IPS-NIHi7 (cell line): ENCODE measurements at regions not wholly inside any gene's neighbourhood (a gene's known extent, or its start where the extent isn't known, plus 50 kb on each side); places are given as distances from the start of the nearest gene placed in this dataset.

Experiments used
- DNase-seq: peaks from one replicate; pipeline ENCODE4 v3.0.0; 2012; ENCODE audit warnings: mixed read lengths; ENCODE audit errors: extremely low spot score

- no peak for DNase-seq
Measured at GRCh38 chr11:26150031-26150430, 181.9 kb upstream of the ANO3 start.

DNA sequence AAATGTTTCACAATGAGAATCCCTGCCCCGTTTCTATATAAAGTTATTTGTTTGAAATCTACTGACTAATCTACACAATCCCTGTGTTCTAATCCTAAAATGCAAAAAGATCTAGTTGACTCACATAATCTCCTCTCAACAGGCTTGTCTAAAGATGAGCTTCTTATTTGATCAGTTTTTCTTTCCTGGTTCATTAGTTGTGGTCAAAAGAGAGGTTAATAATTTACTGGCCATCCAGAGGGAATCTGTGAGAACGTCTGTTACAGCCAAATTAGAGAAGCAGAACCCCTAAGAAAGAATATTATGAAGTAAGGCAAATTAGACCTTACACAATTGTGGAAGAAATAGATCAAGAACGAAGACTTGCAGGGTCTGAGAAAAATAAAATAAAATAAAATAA is 173.7 kb upstream of the ANO3 start:
- no peak for DNase-seq

DNA sequence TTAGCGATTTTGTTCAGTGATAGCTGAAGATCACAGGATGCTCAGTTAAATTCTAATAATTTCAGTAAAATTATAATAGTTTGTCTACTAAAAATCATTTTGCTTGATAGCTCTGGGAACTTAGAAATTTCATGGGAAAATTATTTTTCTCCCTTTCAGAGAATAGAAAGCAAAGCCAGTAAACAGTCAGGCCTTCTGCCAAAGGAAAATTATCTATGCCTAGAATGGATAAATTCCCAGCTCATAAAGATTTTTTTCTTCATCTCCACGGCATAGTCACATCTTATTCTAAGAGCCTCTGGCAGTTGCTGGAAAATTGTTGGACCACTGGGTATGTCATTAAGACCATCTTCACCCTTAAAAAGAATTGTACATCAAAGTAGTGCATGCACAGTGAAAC is 169.6 kb upstream of the ANO3 start:
- DNase-seq: no peak

GRCh38 chr11:26186389-26186788 is 145.5 kb upstream of the ANO3 start:
- no peak for DNase-seq

- DNase-seq: no peak
Measured at GRCh38 chr11:26187639-26188038, 144.3 kb upstream of the ANO3 start.

- no peak for DNase-seq
Measured at GRCh38 chr11:26188554-26188953, 143.4 kb upstream of the ANO3 start.

- no peak for DNase-seq
Measured at GRCh38 chr11:26191193-26191592, 140.7 kb upstream of the ANO3 start.

DNA sequence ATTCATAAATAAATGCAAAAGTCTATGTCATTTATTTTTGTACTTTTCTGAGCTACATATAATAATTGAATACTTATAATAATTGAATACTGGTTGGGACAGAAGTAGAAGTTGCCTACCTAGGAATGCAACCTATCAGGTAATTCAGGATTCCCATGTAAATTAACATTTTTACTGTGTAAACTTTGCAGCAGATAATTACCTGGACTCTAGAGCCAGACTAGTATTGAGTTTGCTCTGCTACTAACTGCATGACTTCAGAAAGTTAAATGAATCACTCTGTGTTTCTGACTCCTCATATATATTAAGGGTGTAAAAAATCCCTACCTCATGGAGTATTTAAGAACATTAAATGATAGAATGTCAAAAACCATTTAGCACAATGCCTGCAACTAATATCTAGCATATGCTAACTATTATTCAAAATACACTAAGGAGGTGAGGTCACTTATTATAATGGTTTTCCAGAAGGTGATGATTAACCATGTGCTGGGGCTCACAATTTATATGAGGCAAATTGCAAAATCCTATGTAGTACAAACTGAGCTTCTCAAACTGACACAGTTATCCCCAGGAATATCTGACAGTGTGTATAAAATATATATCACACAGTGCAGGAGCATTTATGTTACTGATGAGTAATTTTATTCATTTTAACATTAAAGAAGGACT is 138.1 kb upstream of the ANO3 start:
- DNase-seq: no peak

DNA sequence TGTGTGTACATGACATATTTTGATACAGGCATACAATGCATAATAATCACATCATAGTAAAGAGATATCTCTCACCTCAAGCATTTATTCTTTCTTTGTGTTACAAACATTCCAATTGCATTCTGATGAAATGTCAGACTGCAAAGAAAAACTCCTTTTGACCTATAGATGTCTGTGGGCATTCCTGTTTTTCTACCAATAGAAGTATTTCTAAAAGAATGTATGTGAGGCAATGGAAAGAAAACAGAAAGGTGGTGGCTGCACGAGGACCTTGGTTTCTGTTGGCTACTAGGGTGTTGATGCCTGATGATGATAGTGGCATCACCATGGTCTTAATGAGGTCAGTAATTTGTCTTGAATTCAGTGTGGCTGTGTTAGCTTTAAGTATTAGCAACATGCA is 137.0 kb upstream of the ANO3 start:
- DNase-seq: no peak

- no peak for DNase-seq
Measured at GRCh38 chr11:26198532-26199096, 133.3 kb upstream of the ANO3 start.

GRCh38 chr11:26199331-26200095 is 132.4 kb upstream of the ANO3 start:
- no peak for DNase-seq

GRCh38 chr11:26201411-26201810 is 130.5 kb upstream of the ANO3 start:
- DNase-seq: no peak

GRCh38 chr11:26202754-26203153 is 129.2 kb upstream of the ANO3 start:
- DNase-seq: no peak

- no peak for DNase-seq
Measured at GRCh38 chr11:26204101-26204500, 127.8 kb upstream of the ANO3 start.

GRCh38 chr11:26204839-26205238 is 127.1 kb upstream of the ANO3 start:
- no peak for DNase-seq

- no peak for DNase-seq
Measured at GRCh38 chr11:26219183-26220117, 112.5 kb upstream of the ANO3 start.

GRCh38 chr11:26225646-26226045 is 106.3 kb upstream of the ANO3 start:
- DNase-seq: no peak

DNA sequence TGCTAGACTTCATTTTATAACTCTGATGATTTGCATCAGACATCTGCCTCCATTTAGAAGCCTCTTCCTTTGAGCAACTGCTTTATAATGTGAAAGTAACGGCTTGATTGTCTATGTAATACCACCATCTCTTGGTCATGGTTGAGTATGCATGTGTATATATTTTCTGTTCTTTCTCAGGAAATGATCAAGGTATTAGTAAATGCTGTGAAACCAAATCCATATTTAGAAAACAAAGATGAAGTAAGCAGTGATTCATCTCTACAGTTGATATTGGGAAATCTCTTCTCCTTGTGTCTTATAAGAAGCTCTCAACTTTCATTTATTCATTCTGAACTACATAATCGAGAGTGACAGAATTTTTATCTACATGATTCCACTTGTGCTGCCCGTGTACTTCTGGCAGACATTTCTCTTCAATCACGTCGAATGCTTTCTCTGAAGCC is 104.6 kb upstream of the ANO3 start:
- no peak for DNase-seq

DNA sequence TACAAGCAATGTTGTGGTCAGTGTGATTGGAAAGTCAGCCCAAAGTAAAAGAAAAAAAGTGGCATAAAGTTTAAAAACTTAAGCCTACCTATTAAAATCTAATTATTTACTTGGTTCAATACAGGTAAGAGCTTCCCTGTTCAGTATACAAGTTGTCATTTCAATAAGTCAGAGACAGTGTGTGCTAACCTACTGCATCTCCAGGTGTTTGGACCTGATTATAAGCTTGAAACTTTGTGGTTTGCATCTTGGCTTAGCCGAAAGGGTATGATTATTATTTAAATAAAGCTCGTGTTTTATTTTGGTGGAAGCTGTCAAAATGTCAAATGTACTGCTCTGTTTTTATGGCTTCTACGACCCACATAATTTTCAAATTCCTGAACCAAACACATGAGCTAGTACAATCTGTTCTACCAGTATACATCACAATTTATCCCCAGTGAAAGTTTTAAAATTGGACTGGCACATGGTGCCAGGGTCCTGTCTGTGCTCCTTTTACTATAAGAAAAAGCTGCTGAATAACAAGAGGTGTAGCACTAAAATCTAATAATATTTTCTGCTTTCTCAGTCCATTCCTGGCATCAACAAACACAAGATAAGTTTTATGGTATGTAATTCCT is 103.9 kb upstream of the ANO3 start:
- no peak for DNase-seq

GRCh38 chr11:26228778-26229177 is 103.2 kb upstream of the ANO3 start:
- DNase-seq: no peak

- no peak for DNase-seq
Measured at GRCh38 chr11:26229257-26229656, 102.7 kb upstream of the ANO3 start.

GRCh38 chr11:26229981-26230380 is 101.9 kb upstream of the ANO3 start:
- DNase-seq: no peak
